ENCODE measurements at regions not wholly inside any gene's neighbourhood (a gene's known extent, or its start where the extent isn't known, plus 50 kb on each side); places are given as distances from the start of the nearest gene placed in this dataset.

DNA sequence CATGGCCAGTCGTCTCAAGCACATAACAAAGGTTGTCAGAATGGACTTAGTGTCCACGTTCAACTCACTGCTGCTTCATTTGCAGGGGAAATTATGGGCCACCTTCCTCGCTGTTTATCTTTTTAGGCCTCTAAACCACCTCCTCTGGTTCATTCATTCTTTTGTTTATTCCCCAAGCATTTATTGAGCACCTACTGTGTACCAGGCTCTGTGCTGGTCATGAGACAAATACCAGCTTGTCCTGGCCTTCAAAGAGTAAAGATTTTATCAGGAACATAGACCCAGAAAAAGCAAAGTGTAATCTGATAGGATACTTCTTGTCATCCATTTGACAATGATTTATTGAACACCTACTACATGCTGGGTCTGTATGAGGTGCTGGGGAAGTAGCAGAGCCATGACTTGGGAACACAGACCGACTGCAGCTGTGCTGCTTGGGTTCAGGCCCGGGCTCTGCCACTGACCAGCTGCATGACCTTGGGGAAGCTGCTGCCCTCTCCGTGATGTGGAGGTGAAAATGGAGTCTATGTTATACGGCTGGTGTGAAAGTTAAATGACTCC, 63.4 kb upstream of the SLC6A6 start:
- no peak for DNase-seq

DNA sequence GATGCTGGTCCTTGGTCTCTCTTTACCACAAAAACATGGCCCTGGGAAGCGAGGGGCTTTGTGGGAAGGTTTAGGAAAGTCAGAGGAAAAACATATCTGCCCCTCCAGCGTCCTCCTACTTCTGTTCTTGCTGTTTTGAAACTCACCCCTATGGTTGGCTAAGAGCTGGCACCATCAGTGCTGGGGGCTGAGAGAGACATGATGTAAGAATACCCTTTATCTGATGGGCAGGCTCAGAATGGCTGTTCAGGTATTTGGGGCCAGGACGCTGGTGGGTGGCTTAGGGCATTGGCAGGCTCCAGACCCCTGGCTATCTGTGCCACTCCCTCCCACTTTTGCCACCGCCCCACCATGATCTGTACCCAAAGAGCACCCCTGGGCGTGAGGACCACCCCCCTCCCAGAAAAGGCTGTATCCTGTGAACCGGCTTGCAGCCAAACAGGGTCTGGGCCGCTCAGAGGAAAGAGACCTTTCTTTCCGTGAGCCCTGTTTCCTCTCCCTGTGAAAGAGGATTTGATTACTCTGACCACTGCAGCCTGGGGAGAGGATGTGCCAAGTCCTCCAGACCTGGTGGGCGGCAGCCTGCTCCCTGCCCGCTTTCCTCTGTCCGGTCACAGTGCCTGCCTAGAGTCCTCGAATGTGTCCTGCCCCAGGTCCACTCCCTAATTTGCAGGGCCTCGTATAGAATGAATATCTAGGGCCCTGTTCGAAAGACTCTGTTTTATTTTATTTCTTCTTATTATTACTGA, 61.3 kb upstream of the SLC6A6 start:
- DNase-seq = no peak

DNA sequence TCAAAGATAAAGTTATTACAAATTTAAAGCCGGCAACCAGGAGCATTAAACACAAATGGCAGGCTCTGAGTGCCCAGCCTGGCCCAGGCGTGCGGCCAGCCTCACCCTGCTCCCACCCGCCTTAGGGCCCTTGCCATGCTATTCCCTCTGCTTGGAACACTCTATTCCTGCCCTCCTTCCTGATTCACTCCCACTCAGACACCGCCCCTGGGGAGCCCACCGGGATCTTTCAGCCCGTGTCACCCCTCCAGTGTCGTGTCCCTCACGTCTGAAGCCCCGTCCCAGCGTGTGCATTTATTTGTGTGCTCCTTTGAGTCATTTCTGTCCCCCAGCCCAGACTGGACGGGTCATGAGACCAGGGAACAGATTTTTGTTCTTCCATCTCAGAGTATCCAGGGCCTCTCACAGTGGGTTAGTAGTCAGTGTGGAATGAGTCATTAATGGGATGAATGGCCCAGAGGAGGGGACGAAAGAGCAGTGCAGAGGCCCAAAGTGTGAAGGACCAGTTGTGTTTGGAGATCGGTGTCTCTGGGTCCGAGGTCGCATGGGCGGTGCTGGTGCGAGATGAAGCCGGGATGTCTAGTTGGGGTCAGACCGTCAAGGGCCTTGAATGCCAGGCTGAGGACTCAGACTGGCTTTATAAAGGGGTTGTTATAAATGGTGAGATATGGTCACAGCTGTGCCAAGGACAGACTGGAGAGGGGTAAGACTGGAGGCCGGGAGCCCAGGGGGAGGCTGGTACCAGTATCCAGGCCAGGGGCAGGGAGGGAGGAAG, 58.9 kb upstream of the SLC6A6 start:
- no peak for DNase-seq

- DNase-seq = no peak
Observed at GRCh38 chr3:14344351-14344750, 58.1 kb upstream of the SLC6A6 start.

- DNase-seq = no peak
Observed at GRCh38 chr3:14345496-14346150, 56.8 kb upstream of the SLC6A6 start.

DNA sequence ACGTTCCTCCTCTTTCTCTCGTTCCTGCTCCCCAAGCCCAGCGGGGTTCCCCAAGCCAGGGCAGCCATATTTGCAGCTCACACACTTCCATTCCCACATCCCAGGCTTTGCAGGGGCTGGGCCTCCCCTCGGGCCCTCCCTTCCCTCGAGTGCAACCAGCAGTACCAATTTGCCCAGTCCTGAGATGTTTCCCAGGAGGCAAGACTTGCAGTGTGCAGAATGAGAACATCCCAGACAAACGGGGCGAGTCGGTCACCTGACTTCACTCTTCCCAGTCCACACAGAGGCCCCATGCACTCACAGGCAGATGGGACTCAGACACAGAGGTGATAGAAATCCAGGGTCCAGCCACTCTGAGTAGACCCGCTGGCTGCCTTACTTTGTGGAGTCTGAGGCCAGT, 56.2 kb upstream of the SLC6A6 start:
- no peak for DNase-seq

DNA sequence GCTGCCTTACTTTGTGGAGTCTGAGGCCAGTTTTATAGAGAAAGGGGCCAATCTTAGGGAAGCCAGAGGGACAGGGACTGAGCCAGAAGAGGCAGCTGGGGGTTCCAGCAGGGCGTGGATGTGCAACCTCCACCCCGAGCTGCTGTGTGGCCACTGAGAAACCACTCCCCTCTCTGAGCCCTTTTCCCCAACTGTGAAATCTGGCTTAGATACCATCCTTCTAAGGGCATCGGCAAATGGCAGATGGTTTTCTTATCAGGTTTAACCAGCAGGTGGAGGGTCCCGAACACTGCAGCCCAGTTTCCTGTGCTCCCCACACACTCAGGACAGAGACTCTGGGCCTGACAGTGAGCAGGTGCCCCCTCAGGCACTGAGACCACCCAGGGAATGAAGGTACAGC, 55.8 kb upstream of the SLC6A6 start:
- no peak for DNase-seq

DNA sequence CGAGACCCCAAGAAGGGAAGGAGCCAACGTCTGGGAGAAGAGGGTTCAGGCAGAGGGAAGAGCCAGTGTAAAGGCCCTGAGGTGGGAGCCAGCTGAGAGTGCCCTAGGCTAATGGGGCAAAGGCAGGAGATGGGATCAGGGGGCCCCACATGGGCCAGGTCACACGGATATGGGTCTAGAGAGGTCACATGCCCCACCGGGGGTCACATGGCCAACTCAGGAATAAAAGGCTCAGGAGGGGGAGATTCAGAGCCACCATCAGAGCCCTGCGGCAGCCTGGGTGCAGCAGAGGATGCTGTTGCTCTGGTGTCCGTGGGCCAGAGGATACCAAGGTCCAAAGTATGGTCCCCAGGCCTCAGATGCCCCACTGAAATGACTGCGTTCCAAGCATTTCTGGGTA, 55.3 kb upstream of the SLC6A6 start:
- no peak for DNase-seq

DNA sequence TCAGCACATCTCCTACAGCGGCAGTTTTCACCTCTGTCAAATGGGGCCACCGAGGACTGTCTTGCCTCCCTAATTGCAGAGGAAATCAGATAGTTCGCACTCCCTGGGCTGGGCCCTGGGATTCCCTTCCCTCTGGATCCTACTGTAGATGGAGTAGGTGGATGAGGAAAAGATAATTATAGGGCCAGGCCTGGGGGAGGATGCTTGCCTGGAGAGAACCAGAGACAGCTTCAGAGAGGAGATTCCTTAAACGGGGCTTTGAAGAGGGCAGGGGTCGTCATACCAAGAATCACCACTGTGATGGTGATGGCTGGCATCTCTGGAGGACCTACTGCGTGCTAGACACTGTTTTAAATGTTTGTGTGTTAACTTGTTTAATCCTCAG, 50.8 kb upstream of the SLC6A6 start:
- no peak for DNase-seq

DNA sequence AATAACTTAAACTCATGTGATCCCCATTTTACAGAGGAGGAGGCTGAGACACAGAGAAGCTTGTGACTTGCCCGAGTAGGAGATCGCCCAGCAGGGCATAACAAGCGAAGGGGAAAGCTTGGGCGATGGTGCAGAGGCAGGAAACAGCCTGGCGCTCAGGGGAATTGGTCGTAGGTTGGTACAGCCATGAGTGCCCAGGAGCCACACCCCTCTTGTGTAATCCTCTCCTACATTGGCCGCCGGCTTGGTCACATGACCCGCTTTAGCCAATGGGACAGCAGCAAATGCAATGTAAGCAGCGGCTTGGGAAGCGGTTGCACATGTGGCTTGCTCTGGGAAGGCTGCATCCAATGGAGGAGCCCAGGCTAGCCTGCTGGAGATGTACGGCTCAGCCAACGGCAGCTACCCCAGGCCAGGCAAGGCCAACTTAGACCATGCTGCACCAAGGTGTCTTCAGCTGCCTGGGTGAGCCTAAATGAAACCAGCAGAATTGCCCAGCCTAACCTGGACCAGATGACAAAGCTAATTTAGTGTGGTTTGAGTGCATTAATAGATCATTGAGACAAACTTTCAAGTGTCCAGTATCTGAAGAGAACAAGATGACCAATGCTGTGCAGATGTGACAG, 50.3 kb upstream of the SLC6A6 start:
- DNase-seq = peak in 1 of 2 donors; percentile 24

Data from CD4-positive, alpha-beta T cell treated with Interleukin-4 for 1 hour (primary cell).